Medulla oblongata (tissue), 1 donor: ENCODE measurements at regions not wholly inside any gene's neighbourhood (a gene's known extent, or its start where the extent isn't known, plus 50 kb on each side); places are given as distances from the start of the nearest gene placed in this dataset.
"Not testable (repeated sequence)": the region's sequence is repeated elsewhere in the genome, so short reads cannot be mapped to it uniquely, and the experiment has no call there.

ENCODE experiments used
- DNase-seq: peaks from one replicate; pipeline ENCODE4 v3.0.0-alpha.2; 2015; ENCODE audit errors: extremely low spot score

GRCh38 chr20:48440916-48441315 lies 386.9 kb downstream of the PREX1 start:
- DNase-seq, result no peak

- not testable (repeated sequence) for DNase-seq
Observed at GRCh38 chr20:48440261-48440660, 387.5 kb downstream of the PREX1 start.

- DNase-seq, result no peak
Observed at GRCh38 chr20:48437146-48437545, 390.7 kb downstream of the PREX1 start.

- not testable (repeated sequence) for DNase-seq
Observed at GRCh38 chr20:48436609-48437008, 391.2 kb downstream of the PREX1 start.

- no peak for DNase-seq
Observed at GRCh38 chr20:48433178-48433577, 394.6 kb downstream of the PREX1 start.

- DNase-seq, result no peak
Observed at GRCh38 chr20:48432494-48432832, 395.3 kb downstream of the PREX1 start.

GRCh38 chr20:48431653-48432493 lies 395.9 kb downstream of the PREX1 start:
- DNase-seq, result no peak

- DNase-seq, result no peak
Observed at GRCh38 chr20:48426630-48427029, 401.2 kb downstream of the PREX1 start.

- DNase-seq, result no peak
Observed at GRCh38 chr20:48425817-48426612, 401.8 kb downstream of the PREX1 start.

- no peak for DNase-seq
Observed at GRCh38 chr20:48425321-48425720, 402.5 kb downstream of the PREX1 start.

GRCh38 chr20:48422242-48422960 lies 405.4 kb downstream of the PREX1 start:
- DNase-seq, result no peak

- no peak for DNase-seq
Observed at GRCh38 chr20:48421547-48421946, 406.3 kb downstream of the PREX1 start.

GRCh38 chr20:48420176-48420575 lies 407.6 kb downstream of the PREX1 start:
- DNase-seq, result no peak

- DNase-seq, result no peak
Observed at GRCh38 chr20:48419173-48419572, 408.6 kb downstream of the PREX1 start.

- DNase-seq, result no peak
Observed at GRCh38 chr20:48416002-48416401, 411.8 kb downstream of the PREX1 start.

GRCh38 chr20:48414786-48415185 lies 413.0 kb downstream of the PREX1 start:
- no peak for DNase-seq

GRCh38 chr20:48411919-48412522 lies 415.8 kb downstream of the PREX1 start:
- no peak for DNase-seq

- peak; percentile 70 for DNase-seq
Observed at GRCh38 chr20:48411245-48411644, 416.6 kb downstream of the PREX1 start.

- no peak for DNase-seq
Observed at GRCh38 chr20:48409055-48409615, 418.7 kb downstream of the PREX1 start.

- DNase-seq, result no peak
Observed at GRCh38 chr20:48407710-48408109, 420.1 kb downstream of the PREX1 start.

GRCh38 chr20:48406912-48407340 lies 420.9 kb downstream of the PREX1 start:
- DNase-seq, result peak; percentile 58

- peak; percentile 29 for DNase-seq
Observed at GRCh38 chr20:48406498-48406897, 421.3 kb downstream of the PREX1 start.
